ENCODE measurements at regions not wholly inside any gene's neighbourhood (a gene's known extent, or its start where the extent isn't known, plus 50 kb on each side); places are given as distances from the start of the nearest gene placed in this dataset.

DNA sequence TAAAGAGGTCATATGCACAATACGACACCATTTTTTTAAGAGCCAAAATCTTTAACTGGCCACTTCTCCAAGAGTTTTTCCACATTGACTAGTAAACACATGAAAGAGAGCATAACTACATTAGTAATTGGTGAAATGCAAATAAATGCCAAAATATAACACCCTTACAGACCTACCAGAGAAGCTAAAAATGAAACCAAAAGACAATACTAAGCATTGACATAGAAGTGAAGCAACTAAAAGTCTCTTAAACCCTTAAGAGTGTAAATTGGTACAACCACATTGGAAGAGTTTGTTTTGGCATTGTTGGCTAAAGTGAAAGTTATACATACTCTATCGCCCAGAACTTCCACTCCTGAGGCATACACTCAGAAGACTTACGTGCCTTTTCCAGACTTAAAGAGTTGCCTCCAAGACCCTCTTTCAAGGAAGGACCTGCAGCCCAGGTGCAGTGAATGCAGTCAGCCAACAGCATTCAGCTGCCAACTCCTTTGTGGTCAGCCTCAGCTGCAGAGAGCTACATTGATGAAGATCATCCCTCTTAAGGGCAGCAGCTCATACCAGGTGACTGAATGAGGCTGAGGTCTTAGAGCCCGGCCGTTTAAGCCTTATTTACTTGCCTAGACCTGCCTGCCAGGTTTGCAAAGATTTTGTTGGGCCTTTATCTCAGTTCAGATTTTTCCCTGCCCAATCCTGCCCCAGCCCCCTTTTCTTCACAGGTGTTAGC is 839.1 kb upstream of the ADGRL2 start:
- TF ChIP-seq CTCF (IDR thresholded peaks at IDR 0.05; ENCODE audit: borderline replicate concordance, extremely low read depth, insufficient read depth), result no peak
- DNase-seq (no peak), FAIRE-seq (no peak)
- H3K27me3 ChIP-seq (ENCODE audit: control insufficient read depth, insufficient read depth, low read length), result no peaks in the 10 kb centered on the region
- no peak overlapping the region for H3K9ac ChIP-seq (ENCODE audit: low read length in 3 of 3)
- H3K36me3 ChIP-seq (ENCODE audit: control insufficient read depth in 2 of 3, insufficient read depth in 3 of 3, low read length in 3 of 3), result no peaks in the 10 kb centered on the region
- intact Hi-C loops (cut with DNase I), result no loop called here
- no peaks in the 10 kb centered on the region for H3K9me3 ChIP-seq (ENCODE audit: control insufficient read depth in 2 of 3, insufficient read depth in 1 of 3, low read length in 3 of 3)
- H3K27ac ChIP-seq (ENCODE audit: low read depth in 2 of 2, low read length in 2 of 2), result no peak overlapping the region
- no peaks in the 10 kb centered on the region for H3K4me1 ChIP-seq (ENCODE audit: control insufficient read depth in 2 of 3, insufficient read depth in 2 of 3, low read depth in 1 of 3, low read length in 3 of 3)
- H3K4me3 ChIP-seq (ENCODE audit: low read length in 3 of 3), result no peak overlapping the region

- no peak for TF ChIP-seq CTCF (IDR thresholded peaks at IDR 0.05; ENCODE audit: borderline replicate concordance, extremely low read depth, insufficient read depth)
- no peak for FAIRE-seq
- no peak for DNase-seq
- Histone ChIP-seq H3K4me1 (ENCODE audit: control insufficient read depth in 2 of 3, insufficient read depth in 2 of 3, low read depth in 1 of 3, low read length in 3 of 3) (no peaks in the 10 kb centered on the region), H3K27ac (ENCODE audit: low read depth in 2 of 2, low read length in 2 of 2) (no peak overlapping the region), H3K9ac (ENCODE audit: low read length in 3 of 3) (no peak overlapping the region), H3K27me3 (ENCODE audit: control insufficient read depth, insufficient read depth, low read length) (no peaks in the 10 kb centered on the region), H3K4me3 (ENCODE audit: low read length in 3 of 3) (no peak overlapping the region), H3K9me3 (ENCODE audit: control insufficient read depth in 2 of 3, insufficient read depth in 1 of 3, low read length in 3 of 3) (peaks cover 0 to 10% (median 3%) of the 10 kb centered on the region in 3 donors), H3K36me3 (ENCODE audit: control insufficient read depth in 2 of 3, insufficient read depth in 3 of 3, low read length in 3 of 3) (no peaks in the 10 kb centered on the region)
- intact Hi-C loops (cut with DNase I), result no loop called here
These were observed 867.4 kb upstream of the ADGRL2 start for GRCh38 chr1:80933346-80933745.

GRCh38 chr1:80931178-80931577 is 869.6 kb upstream of the ADGRL2 start:
- H3K27ac ChIP-seq (ENCODE audit: low read depth in 2 of 2, low read length in 2 of 2), result no peak overlapping the region
- no peak for TF ChIP-seq CTCF (IDR thresholded peaks at IDR 0.05; ENCODE audit: borderline replicate concordance, extremely low read depth, insufficient read depth)

More at GRCh38 chr1:80931178-80931577, 869.6 kb upstream of the ADGRL2 start:
- intact Hi-C loops (cut with DNase I), result no loop called here
- DNase-seq (no peak), FAIRE-seq (no peak)
- H3K4me1 ChIP-seq (ENCODE audit: control insufficient read depth in 2 of 3, insufficient read depth in 2 of 3, low read depth in 1 of 3, low read length in 3 of 3), result no peaks in the 10 kb centered on the region
- H3K4me3 ChIP-seq (ENCODE audit: low read length in 3 of 3), result no peak overlapping the region
- H3K9ac ChIP-seq (ENCODE audit: low read length in 3 of 3), result no peak overlapping the region
- no peaks in the 10 kb centered on the region for H3K27me3 ChIP-seq (ENCODE audit: control insufficient read depth, insufficient read depth, low read length)
- no peaks in the 10 kb centered on the region for H3K36me3 ChIP-seq (ENCODE audit: control insufficient read depth in 2 of 3, insufficient read depth in 3 of 3, low read length in 3 of 3)
- peaks cover 0 to 10% (median 3%) of the 10 kb centered on the region in 3 donors for H3K9me3 ChIP-seq (ENCODE audit: control insufficient read depth in 2 of 3, insufficient read depth in 1 of 3, low read length in 3 of 3)

Data from kidney (tissue), 13 donors.